Fibroblast of villous mesenchyme (primary cell): ENCODE measurements at regions not wholly inside any gene's neighbourhood (a gene's known extent, or its start where the extent isn't known, plus 50 kb on each side); places are given as distances from the start of the nearest gene placed in this dataset.

Source experiments
- DNase-seq: peaks from one replicate; pipeline ENCODE4 v3.0.0-alpha.2; 2010; ENCODE audit warnings: low read depth
- H3K4me3 ChIP-seq: 2 replicates; pipeline ENCODE4 v1.5.1; 2011; ENCODE audit warnings: low read depth, mild to moderate bottlenecking, low read length
- CTCF ChIP-seq: IDR thresholded peaks from 2 replicates; pipeline ENCODE4 v1.5.1; 2012; ENCODE audit warnings: low read depth, mild to moderate bottlenecking, low read length; ENCODE audit not compliant: insufficient read depth

GRCh38 chr15:29570121-29570947 is 251.9 kb downstream of the TJP1 start:
- no peak for TF ChIP-seq CTCF
- H3K4me3 ChIP-seq = peak overlapping the region; percentile 25
- no peak for DNase-seq

- no peak overlapping the region for H3K4me3 ChIP-seq
- no peak for TF ChIP-seq CTCF
Measured at GRCh38 chr15:29569533-29570092, 252.7 kb downstream of the TJP1 start.

GRCh38 chr15:29568840-29569532 is 253.3 kb downstream of the TJP1 start:
- no peak for DNase-seq
- TF ChIP-seq CTCF = no peak
- H3K4me3 ChIP-seq = no peak overlapping the region

More at GRCh38 chr15:29569533-29570092, 252.7 kb downstream of the TJP1 start:
- no peak for DNase-seq

GRCh38 chr15:29567336-29567735 is 254.9 kb downstream of the TJP1 start:
- H3K4me3 ChIP-seq = no peak overlapping the region
- TF ChIP-seq CTCF = no peak
- no peak for DNase-seq

DNA sequence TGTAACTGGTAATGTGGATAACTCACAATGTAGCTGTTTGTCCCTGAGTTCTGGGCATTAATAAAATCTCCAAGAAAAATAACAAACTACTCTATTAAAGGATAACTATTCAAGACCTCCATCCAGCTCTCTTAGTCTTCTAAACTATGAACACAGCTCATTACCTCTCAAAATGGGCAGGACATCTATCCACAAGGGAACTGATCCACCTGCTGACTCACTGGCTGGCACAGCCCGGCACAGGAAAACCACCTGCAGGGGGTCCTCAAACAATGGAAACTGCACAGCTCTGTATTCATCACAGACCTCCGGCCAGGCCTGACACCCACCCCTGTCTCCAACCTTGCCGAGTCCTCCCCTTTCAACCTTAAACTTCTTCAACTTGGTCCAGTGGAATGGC is 255.4 kb downstream of the TJP1 start:
- no peak for TF ChIP-seq CTCF
- no peak overlapping the region for H3K4me3 ChIP-seq
- no peak for DNase-seq

GRCh38 chr15:29563112-29563511 is 259.2 kb downstream of the TJP1 start:
- no peak for DNase-seq
- no peak overlapping the region for H3K4me3 ChIP-seq
- TF ChIP-seq CTCF = no peak
